ENCODE measurements at regions not wholly inside any gene's neighbourhood (a gene's known extent, or its start where the extent isn't known, plus 50 kb on each side); places are given as distances from the start of the nearest gene placed in this dataset.

DNA sequence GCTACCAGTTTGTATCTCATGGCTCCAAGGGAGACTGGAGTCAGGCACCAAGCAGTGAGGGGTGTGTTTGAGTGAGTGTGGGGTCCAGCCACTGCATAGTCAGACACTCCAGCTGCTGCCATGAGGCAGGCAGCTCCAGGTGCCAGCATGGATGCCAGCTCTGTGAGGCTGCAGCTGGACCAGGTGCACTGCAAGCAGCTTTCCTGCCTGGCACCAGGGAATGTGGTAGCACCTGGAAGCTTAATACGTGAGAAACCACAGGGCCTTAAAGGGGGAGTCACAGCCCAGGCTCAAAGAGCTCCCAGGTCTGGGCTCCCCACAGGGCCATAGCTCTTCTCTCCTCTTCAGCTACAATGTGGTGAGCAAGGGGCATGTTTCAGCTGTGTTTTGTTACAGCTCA, 817.8 kb upstream of the LUZP2 start:
- no peak for DNase-seq (ENCODE audit: low read depth in 2 of 2)

GRCh38 chr11:23679981-23680380, 816.9 kb upstream of the LUZP2 start:
- DNase-seq (ENCODE audit: low read depth in 2 of 2): no peak

DNA sequence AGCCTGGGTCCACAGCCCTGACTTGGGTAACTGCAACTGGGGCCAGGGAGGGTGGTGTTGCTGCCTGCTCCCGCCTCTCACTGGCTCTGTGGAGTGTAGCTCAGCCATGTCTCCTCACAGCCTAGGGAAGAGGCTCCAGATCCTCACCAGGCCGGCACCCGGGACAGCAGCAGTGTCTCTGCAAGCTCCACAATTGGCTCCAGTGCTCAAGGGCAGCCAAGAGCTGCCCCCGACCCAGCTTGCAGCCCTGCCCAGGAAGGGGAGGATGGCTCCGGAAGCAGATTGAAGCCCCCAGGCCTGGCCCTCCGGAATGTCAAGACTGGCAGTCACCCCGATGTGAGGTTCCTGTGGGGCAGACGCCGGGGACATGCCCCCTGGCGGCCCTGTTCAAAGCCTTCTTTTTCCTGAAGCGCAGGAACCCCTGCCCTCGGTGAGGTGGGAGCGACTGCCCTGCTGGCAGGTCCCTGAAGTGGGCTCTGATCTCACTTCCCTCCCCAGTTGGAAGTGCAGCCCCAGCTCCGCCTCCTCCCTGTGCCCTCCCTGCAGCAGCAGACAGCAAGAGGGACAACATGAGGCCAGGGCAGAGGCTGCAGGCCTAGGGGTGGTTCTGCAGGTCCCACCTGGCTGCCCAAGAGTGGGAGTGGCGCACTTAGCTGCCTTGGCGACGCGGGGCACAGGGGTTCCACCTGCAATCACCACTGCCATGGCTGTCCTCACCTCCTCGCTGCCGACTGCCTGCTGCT, 816.2 kb upstream of the LUZP2 start:
- DNase-seq (ENCODE audit: low read depth in 2 of 2): no peak

DNA sequence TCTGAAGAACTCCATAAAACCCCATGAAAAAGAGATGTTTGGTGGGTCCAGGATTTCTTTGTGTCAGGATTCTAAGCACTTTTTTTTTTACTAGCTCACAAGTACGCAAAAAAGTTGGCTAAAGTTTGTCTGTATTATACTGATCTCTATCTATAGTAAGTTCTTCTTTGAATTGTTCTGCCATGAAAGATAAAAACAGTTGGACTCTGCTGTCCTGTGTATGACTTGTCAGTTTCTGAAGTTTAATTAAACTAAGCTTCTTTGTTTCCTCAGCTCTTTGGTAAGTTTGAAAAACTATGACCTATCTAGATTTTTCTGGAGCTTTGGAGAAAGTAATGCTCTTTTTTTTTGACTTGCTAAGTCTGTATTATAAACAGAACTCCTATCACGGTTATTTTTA, 812.2 kb upstream of the LUZP2 start:
- DNase-seq (ENCODE audit: low read depth in 2 of 2): no peak

GRCh38 chr11:23687991-23688390, 808.9 kb upstream of the LUZP2 start:
- no peak for DNase-seq (ENCODE audit: low read depth in 2 of 2)

GRCh38 chr11:23688411-23688810, 808.4 kb upstream of the LUZP2 start:
- no peak for DNase-seq (ENCODE audit: low read depth in 2 of 2)

DNA sequence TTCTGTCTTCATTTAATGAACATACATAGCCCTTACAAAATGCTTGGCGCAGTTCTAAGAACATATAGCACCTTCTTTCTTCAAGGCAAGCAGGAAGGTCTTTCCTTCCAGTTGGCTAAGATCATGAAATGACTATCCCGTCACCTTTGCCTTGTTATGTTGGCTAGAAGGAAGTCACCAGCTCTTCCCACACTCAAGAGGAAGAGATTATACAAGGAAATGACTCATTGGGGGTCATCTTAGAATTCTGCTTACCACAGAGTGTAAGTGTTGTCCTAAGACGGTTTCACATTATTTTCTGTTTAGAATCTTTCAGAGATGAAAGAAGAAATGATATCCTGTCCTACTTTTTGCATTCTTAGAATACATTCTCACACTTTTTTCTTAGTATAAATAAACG, 808.0 kb upstream of the LUZP2 start:
- DNase-seq (ENCODE audit: low read depth in 2 of 2): no peak

DNA sequence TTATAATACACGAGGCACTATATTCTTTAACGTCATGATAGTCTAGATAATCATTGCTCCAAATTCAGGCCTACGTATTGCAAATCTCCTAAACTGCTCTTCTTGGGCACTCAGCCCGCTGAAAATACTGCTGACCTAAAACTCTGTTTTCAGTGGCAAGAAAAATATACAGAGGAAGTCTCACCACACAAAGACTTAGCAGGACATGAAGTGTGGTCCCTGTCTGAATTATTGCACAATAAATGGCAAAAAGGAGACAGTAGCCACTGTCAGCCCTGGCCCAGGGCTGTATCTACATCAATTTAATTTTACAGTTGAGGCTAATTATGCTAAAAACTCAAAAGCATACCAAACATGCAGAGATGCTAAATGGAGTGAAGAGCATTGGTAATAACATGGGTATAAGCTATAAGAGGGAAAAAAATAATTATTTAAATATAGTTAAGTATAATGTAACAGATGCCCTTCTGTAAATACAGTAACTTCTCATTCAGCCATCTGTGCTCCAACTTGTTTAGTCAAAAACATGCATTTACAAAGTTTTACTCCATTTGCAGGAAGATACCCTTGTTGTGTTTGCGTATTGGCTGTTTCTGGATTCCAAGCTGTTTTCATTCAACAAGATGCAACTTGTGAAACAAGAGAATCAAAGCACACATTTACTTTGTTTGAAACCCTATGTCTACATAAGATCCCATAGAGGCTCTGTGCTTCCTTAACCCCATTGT, 800.0 kb upstream of the LUZP2 start:
- no peak for DNase-seq (ENCODE audit: low read depth in 2 of 2)

DNA sequence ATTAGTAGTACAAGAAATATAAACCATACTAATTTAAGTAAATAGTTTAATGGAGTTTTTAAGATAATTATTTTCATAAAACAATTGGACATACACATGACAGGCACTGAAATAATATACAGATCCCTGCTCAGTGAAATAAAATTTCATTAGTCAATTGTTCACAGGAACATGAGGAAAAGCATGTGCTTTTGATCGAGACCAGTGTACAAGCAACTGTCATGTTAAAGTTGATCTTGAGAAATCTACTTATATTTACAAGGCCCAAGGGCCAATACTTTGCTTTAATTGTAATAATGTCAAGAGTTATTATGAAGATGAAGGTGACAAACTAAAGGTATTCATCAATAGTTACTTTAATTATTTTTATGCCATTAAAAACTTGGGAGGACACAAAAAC, 792.7 kb upstream of the LUZP2 start:
- no peak for DNase-seq (ENCODE audit: low read depth in 2 of 2)

DNA sequence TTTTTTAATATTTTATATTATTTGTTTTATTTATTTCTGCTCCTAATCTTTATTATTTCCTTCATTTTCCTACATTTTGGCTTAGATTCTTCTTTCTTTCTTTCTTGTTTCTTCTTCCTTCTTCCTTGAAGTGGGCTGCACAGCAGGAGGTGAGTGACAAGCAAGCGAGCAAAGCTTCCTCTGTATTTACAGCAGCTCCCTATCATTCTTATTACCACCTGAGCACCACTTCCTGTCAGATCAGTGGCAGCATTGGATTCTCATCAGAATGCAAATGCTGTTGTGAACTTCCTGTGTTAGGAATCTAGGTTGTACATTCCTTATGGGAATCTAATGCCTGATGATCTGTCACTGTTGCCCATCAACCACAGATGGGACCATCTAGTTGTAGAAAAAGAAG, 784.9 kb upstream of the LUZP2 start:
- DNase-seq (ENCODE audit: low read depth in 2 of 2): no peak

DNA sequence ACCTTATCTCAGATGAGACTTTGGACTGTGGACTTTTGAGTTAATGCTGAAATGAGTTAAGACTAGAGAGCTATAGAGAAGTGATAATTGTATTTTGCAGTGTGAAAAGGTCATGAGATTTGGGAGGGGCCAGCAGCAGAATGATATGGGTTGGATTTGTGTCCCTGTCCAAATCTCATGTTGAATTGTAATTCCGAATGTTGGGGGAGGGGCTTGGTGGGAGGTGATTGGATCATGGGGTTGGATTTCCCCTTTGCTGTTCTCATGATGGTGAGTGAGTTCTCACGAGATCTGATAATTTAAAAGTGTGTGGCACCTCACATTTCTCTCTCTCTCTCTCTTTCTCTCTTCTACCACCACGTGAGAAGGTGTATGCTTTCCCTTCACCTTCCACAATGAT, 777.8 kb upstream of the LUZP2 start:
- DNase-seq (ENCODE audit: low read depth in 2 of 2): no peak

- no peak for DNase-seq (ENCODE audit: low read depth in 2 of 2)
Measured at GRCh38 chr11:23723861-23724260, 773.0 kb upstream of the LUZP2 start.

- no peak for DNase-seq (ENCODE audit: low read depth in 2 of 2)
Measured at GRCh38 chr11:23725752-23726151, 771.1 kb upstream of the LUZP2 start.

GRCh38 chr11:23727387-23727786, 769.5 kb upstream of the LUZP2 start:
- DNase-seq (ENCODE audit: low read depth in 2 of 2): no peak

DNA sequence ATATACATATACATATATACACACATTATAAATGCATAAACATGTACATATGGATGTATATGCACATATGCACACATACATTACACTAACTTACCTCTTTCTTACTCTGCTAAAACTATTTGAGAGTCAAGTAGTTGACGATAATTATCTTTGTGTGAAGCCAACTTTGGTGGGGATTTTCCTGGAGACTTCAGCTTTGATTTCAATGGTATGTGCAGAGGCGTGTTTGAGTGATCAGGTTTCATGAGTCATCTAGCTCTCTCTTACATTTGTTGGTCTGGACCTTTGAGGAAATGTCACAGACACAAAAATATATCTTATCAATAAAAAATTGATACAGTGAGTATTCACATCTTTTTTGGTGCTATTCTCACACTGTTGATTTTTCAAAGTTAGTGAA, 769.1 kb upstream of the LUZP2 start:
- no peak for DNase-seq (ENCODE audit: low read depth in 2 of 2)

- DNase-seq (ENCODE audit: low read depth in 2 of 2): no peak
Measured at GRCh38 chr11:23729088-23729487, 767.8 kb upstream of the LUZP2 start.

DNA sequence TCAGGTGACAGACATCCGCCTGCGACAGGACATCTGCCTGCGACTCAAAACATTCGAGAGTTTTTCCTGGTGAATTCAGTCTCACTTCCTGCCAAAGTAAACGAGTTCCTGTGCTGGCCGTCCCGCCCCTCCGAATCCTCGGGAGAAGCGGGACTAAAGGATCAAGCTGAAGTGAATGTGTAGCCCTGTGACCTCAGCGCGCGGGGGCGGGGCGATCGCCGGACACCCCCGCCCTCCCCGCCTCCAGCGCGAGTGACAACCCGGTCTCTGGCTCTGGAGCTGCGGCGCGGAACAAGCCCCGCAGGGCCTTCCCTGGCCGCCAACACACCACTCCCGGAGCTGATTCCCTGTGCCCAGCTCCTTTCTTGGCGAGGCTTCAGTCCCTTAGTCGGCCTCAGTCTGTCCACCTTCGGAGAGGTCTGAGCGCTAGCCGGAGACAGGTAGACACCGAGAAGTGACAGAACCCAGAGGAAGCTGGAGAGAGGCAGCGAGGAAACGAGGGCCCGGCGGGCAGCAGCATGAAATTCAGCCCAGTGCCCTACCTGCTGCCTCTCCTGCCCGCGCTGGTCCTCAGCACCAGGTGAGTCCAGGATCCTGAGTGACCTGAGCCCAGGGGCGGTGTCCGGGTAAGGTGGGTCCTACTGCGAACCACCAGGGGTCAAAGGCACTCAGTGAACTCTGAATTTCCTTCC, 766.4 kb upstream of the LUZP2 start:
- no peak for DNase-seq (ENCODE audit: low read depth in 2 of 2)

DNA sequence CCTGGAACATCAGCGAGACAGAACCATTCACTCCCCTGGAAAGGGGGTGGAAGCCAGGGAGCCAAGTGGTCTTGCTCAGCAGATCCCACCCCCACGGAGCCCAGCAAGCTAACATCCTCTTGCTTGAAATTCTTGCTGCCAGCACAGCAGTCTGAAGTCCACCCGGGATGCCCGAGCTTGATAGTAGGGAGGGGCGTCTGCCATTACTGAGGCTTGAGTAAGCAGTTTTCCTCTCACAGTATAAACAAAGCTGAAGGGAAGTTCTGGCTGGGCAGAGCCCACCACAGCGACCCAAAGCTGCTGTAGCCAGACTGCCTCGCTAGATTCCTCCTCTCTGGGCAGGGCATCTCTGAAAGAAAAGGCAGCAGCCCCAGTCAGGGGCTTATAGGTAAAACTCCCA, 764.8 kb upstream of the LUZP2 start:
- no peak for DNase-seq (ENCODE audit: low read depth in 2 of 2)

GRCh38 chr11:23746896-23747295, 750.0 kb upstream of the LUZP2 start:
- DNase-seq (ENCODE audit: low read depth in 2 of 2): no peak

GRCh38 chr11:23749762-23750430, 747.0 kb upstream of the LUZP2 start:
- no peak for DNase-seq (ENCODE audit: low read depth in 2 of 2)

- no peak for DNase-seq (ENCODE audit: low read depth in 2 of 2)
Measured at GRCh38 chr11:23751280-23751679, 745.6 kb upstream of the LUZP2 start.

GRCh38 chr11:23755076-23755475, 741.8 kb upstream of the LUZP2 start:
- no peak for DNase-seq (ENCODE audit: low read depth in 2 of 2)
